GM10266 (cell line): ENCODE measurements at regions not wholly inside any gene's neighbourhood (a gene's known extent, or its start where the extent isn't known, plus 50 kb on each side); places are given as distances from the start of the nearest gene placed in this dataset.

Source experiments
- DNase-seq: peaks from one replicate; pipeline ENCODE4 v3.0.0; 2012; ENCODE audit errors: extremely low spot score
- TF ChIP-seq, protein P1 (sequence below): IDR thresholded peaks from 2 replicates; pipeline ENCODE4 v1.5.1; 2012; ENCODE audit warnings: mild to moderate bottlenecking, low read depth; ENCODE audit not compliant: control insufficient read depth, insufficient read depth; ENCODE audit errors: missing control alignments

- DNase-seq, result no peak
- TF ChIP-seq, protein P1, sequence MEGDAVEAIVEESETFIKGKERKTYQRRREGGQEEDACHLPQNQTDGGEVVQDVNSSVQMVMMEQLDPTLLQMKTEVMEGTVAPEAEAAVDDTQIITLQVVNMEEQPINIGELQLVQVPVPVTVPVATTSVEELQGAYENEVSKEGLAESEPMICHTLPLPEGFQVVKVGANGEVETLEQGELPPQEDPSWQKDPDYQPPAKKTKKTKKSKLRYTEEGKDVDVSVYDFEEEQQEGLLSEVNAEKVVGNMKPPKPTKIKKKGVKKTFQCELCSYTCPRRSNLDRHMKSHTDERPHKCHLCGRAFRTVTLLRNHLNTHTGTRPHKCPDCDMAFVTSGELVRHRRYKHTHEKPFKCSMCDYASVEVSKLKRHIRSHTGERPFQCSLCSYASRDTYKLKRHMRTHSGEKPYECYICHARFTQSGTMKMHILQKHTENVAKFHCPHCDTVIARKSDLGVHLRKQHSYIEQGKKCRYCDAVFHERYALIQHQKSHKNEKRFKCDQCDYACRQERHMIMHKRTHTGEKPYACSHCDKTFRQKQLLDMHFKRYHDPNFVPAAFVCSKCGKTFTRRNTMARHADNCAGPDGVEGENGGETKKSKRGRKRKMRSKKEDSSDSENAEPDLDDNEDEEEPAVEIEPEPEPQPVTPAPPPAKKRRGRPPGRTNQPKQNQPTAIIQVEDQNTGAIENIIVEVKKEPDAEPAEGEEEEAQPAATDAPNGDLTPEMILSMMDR, result no peak
Measured at GRCh38 chr14:41062826-41063225, 543.9 kb upstream of the LRFN5 start.

DNA sequence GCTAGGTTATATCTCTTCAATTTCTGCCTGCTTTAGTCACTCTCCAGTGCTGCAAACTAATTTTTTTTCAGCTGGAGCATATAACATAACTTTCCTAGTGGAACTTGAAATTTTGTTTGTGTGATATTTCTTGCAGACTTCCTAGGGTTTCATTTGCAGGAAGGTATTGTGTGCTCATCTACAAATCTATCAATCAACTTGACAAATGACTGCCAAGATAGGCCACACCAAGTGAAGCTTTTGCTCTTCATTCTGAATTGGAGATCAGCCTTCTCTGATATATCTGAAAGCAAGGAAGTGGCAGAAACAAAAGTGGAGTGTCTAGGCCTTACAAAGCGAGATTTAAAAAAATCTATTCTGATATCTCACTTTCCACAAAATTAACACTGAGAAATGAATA lies 551.1 kb upstream of the LRFN5 start:
- TF ChIP-seq, protein P1, result no peak
- no peak for DNase-seq

DNA sequence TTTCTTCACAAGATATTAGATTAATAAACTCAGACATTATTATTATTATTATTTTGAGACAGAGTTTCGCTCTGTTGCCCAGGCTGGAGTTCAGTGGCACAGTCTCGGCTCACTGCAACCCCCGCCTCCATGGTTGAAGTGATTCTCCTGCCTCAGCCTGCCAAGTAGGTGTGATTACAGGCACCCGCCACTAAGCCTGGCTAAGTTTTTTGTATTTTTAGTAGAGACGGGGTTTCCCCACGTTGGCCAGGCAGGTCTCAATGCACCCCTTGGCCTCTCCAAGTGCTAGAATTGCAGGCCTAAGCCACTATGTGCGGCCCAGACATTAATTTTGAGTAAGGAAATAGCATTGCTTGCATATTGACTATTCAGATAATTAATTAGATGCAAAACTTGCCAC lies 554.9 kb upstream of the LRFN5 start:
- no peak for DNase-seq
- TF ChIP-seq, protein P1, result no peak

DNA sequence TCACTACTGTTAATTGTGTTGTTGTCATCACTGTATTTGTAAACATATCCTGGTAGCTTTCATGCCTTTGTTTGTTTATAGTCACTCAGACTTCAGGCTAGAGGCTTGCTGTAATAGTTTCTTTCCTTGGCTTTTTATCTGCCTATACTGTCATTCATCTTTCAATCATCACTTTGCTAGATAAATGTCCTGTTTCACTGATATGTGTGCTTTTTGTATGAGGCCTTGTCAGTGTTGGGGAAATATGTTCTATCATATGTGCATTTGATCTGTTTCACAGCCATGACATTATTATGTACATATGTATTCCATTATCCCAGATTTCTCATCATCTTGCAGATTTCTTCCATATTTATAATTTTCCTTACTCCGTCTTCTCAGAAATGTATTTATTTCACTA lies 558.9 kb upstream of the LRFN5 start:
- no peak for DNase-seq
- TF ChIP-seq, protein P1, result no peak

- TF ChIP-seq, protein P1, result no peak
- DNase-seq, result no peak
Measured at GRCh38 chr14:41037388-41037787, 569.3 kb upstream of the LRFN5 start.

DNA sequence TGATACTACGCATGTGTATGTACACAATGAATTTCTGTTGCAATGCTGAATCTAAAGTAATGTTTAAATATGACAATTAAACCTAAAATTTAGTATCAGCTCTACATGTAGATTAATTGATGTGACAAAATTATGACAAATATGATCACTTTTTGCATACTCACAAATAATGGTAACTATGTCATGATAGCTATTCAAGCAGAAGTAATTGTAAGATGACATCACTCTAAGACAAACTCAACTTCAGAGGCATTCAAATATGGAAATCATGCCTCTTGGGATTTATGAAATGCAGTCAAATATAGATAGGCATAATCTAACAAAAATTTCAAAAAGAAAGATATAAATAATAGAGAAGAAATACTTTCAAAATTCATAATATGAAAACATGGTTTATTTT lies 571.7 kb upstream of the LRFN5 start:
- TF ChIP-seq, protein P1, result no peak
- DNase-seq, result no peak

GRCh38 chr14:41022932-41023331 lies 583.7 kb upstream of the LRFN5 start:
- TF ChIP-seq, protein P1, result no peak
- DNase-seq, result no peak
